Activated naive CD8-positive, alpha-beta T cell treated with anti-CD3 and anti-CD28 coated beads for 36 hours (primary cell): ENCODE measurements at regions not wholly inside any gene's neighbourhood (a gene's known extent, or its start where the extent isn't known, plus 50 kb on each side); places are given as distances from the start of the nearest gene placed in this dataset.

Experiments
- DNase-seq: peaks from one replicate; pipeline ENCODE4 v3.0.0; 2021
- H3K27ac Mint-ChIP-seq: one replicate; pipeline ENCODE4 v1.8.0; 2022; ENCODE audit warnings: mild to moderate bottlenecking, moderate library complexity, mixed read lengths
- H3K27me3 Mint-ChIP-seq: one replicate; pipeline ENCODE4 v1.8.0; 2022; ENCODE audit warnings: mild to moderate bottlenecking, mixed read lengths
- H3K36me3 Mint-ChIP-seq: one replicate; pipeline ENCODE4 v1.8.0; 2021; ENCODE audit warnings: mild to moderate bottlenecking, mixed read lengths
- H3K4me1 Mint-ChIP-seq: one replicate; pipeline ENCODE4 v1.8.0; 2021; ENCODE audit warnings: mixed read lengths
- H3K4me3 Mint-ChIP-seq: one replicate; pipeline ENCODE4 v1.8.0; 2022; ENCODE audit warnings: mild to moderate bottlenecking, moderate library complexity, mixed read lengths
- H3K9me3 Mint-ChIP-seq: one replicate; pipeline ENCODE4 v1.8.0; 2022; ENCODE audit warnings: mixed read lengths

DNA sequence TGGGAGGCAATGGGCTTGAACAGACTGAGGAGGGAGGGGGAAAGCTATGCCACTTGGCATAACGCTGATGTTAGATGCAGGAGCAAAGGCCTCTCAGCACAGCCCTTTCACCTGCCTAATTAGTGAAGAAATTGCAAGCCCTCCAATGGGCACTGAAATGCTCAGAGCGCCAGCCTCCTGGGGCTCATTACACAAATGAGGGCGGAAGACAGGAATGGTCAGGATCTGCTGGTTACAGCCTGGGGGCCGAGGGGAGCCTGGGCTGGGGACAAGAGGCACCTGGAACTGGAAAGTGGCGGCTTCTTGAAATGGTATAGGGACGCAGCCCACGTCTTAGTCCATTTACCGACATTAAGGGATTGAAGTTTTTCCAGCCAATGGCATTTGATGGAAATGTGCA is 50.2 kb upstream of the PLET1 start:
- no peaks in the 10 kb centered on the region for H3K27me3 Mint-ChIP-seq

DNA sequence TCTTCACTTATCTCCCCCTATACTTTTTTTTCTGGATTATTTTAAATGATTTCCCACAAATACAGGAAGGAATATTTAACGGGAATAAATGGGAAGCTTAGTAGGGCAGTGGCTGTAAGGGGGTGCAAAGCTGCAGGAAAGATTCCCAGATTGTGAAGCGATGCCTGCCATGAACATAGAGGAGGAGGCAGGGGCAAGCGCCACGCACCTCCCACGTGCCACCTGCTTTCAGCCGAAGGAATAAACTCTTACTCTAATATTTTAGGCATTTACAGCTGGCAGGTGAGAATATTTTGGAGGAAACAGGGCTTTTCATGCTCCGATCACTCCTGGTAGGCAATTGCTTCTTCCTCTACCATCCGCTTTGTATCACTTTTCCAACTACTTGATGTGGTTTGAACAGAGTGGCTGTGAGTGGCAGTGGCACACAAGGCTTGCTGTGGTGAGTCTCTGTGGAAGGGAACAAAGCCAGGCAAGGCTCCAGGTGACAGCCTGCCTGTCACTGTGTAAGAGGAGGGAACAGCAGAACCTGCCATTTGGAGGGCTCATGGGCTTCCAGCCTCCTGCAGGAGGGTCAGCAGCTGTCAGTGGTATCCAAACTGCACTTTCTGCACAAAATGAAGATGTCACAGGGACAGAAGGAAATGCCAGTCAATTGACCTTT is 54.5 kb upstream of the PLET1 start:
- no peak for DNase-seq
- H3K9me3 Mint-ChIP-seq, result no peaks in the 10 kb centered on the region
- H3K4me3 Mint-ChIP-seq, result no peak overlapping the region
- no peak overlapping the region for H3K27ac Mint-ChIP-seq
- peaks cover 3% of the 10 kb centered on the region for H3K4me1 Mint-ChIP-seq
- no peaks in the 10 kb centered on the region for H3K36me3 Mint-ChIP-seq
- no peaks in the 10 kb centered on the region for H3K27me3 Mint-ChIP-seq

More for the DNA sequence above, 50.2 kb upstream of the PLET1 start:
- H3K27ac Mint-ChIP-seq, result no peak overlapping the region
- H3K4me1 Mint-ChIP-seq, result peaks cover 3% of the 10 kb centered on the region
- no peak overlapping the region for H3K4me3 Mint-ChIP-seq
- H3K9me3 Mint-ChIP-seq, result peaks cover 4% of the 10 kb centered on the region
- no peak for DNase-seq
- peaks cover 4% of the 10 kb centered on the region for H3K36me3 Mint-ChIP-seq

DNA sequence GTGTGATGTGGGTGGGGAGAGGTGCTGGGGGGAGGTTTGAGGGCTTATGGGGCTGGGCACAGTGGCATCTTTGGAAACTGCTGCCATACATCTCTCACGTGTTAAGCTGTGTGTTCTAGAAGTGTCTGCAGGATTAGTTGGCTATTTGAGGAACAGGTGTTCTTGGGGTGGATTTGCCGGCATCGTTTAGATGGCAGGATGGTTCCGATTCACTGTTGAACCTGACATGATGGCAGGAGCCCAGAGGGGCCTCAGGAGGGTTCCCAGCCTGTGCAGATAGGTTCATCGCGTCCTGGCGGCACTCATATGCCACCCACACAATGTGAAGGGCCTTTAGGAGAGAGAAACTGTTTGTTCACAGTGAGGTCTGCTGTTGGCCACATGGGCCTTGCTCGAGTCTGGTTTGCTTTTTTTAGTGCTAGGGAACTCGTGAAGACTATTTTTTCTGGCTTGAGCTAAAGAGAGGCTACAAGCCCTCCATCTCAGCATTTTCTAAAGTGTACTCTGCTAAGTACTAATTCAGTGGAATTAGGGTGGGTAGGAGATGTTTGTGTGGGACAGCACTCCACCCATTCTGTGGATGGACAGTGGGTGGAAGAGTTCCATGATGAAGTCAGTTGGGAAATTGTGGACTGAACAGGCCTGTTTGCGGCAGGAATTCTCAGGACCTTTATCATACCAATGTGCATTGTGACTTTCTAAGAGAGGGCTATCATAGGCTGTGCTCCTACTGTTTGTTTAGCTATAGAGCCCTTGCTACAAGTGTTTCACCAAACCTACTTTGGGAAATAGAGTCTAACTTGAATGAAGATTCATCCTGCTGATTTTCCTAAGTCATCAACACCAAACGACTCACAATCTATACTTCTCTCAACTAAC is 55.4 kb upstream of the PLET1 start:
- no peaks in the 10 kb centered on the region for H3K36me3 Mint-ChIP-seq
- H3K27ac Mint-ChIP-seq, result no peak overlapping the region
- peaks cover 3% of the 10 kb centered on the region for H3K4me1 Mint-ChIP-seq
- no peaks in the 10 kb centered on the region for H3K9me3 Mint-ChIP-seq
- H3K4me3 Mint-ChIP-seq, result no peak overlapping the region
- H3K27me3 Mint-ChIP-seq, result no peaks in the 10 kb centered on the region
- DNase-seq, result no peak

DNA sequence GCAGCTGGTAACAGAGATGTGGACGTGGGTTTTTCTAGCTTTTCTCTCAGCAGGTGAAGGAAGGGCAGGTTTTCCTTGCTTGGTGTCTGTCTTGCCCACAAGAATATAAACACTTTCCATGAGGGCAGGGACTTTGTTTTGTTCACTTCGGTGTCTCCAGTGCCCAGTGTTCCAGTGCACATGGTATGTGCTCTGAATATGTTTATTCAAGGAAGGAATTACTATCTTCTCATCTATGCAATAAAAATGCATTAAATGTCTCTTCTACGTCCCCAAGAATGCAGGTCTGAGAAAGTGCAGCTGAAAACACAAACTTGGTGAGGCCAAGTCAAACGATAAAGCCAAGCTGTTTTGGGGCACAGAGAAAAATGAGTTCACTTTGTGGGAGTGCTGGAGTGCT is 56.3 kb upstream of the PLET1 start:
- no peaks in the 10 kb centered on the region for H3K9me3 Mint-ChIP-seq
- H3K4me1 Mint-ChIP-seq, result peaks cover 11% of the 10 kb centered on the region
- no peak for DNase-seq
- no peak overlapping the region for H3K27ac Mint-ChIP-seq
- H3K36me3 Mint-ChIP-seq, result no peaks in the 10 kb centered on the region
- no peak overlapping the region for H3K4me3 Mint-ChIP-seq
- H3K27me3 Mint-ChIP-seq, result no peaks in the 10 kb centered on the region

DNA sequence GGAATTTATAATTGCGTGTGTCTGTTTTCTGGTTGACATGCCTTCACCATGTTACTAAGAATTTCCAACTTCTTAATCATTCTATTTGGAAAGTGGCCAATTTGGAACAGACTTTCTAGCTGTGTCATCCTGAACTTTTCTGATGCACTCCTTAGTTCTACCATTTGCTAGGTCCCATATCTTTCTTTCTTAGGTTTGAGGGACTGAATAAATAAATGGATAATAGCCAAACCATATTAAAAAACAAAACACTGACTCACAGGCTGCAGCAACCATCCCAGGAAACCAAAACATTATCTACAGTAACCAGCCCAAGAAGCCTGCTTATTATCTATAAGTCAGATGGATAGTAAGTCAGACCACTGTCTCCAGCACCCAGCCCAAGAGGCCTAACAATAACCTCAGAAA is 57.5 kb upstream of the PLET1 start:
- Mint-ChIP-seq H3K36me3 (no peaks in the 10 kb centered on the region), H3K4me3 (no peak overlapping the region), H3K4me1 (peaks cover 16% of the 10 kb centered on the region), H3K27ac (no peak overlapping the region), H3K9me3 (no peaks in the 10 kb centered on the region), H3K27me3 (no peaks in the 10 kb centered on the region)
- DNase-seq, result no peak

DNA sequence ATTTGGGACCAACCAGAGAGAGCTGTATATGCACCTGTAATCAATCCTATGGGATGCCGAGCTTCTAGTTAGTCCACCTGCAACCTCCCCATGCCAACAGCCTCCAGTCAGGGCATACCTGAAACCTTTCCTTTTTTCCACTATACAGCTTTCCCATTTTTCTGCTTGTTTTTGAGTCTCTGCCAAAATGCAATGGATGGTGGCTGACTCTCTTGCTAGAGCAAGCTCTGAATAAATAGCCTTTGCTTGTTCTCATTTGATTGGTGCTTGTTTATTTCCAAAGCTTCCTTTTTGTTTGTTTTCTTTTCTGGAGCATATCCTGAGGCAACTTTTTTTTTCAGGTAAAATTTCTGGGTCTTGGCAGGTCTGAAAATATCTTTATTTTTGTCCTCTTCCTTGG is 58.0 kb upstream of the PLET1 start:
- H3K27me3 Mint-ChIP-seq, result no peaks in the 10 kb centered on the region
- H3K9me3 Mint-ChIP-seq, result peaks cover under 1% of the 10 kb centered on the region
- H3K4me3 Mint-ChIP-seq, result no peak overlapping the region
- peaks cover under 1% of the 10 kb centered on the region for H3K36me3 Mint-ChIP-seq
- peaks cover 16% of the 10 kb centered on the region for H3K4me1 Mint-ChIP-seq
- no peak for DNase-seq
- H3K27ac Mint-ChIP-seq, result no peak overlapping the region

DNA sequence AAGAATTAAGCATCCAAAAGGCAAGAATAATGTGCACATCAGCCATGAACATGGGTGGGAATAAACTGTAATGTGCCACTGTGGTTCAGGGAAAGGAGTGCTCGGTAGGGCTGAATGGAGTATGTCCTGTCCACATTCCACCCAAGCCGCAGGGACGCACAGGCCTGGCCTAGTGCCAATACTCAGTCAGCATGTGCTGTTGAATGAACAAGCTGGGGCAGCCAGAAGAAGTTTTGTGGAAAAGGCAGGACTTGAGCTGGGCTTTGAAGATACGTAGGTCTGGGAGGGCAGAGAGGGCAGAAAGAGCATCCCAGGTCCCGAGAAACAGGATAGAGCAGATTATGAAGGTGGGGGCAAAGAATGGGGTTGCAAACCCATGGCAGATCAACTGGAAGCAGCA is 60.0 kb upstream of the PLET1 start:
- no peak for DNase-seq
- Mint-ChIP-seq H3K4me1 (peaks cover 14% of the 10 kb centered on the region), H3K27me3 (no peaks in the 10 kb centered on the region), H3K9me3 (peaks cover 3% of the 10 kb centered on the region), H3K4me3 (no peak overlapping the region), H3K27ac (no peak overlapping the region), H3K36me3 (peaks cover 4% of the 10 kb centered on the region)

DNA sequence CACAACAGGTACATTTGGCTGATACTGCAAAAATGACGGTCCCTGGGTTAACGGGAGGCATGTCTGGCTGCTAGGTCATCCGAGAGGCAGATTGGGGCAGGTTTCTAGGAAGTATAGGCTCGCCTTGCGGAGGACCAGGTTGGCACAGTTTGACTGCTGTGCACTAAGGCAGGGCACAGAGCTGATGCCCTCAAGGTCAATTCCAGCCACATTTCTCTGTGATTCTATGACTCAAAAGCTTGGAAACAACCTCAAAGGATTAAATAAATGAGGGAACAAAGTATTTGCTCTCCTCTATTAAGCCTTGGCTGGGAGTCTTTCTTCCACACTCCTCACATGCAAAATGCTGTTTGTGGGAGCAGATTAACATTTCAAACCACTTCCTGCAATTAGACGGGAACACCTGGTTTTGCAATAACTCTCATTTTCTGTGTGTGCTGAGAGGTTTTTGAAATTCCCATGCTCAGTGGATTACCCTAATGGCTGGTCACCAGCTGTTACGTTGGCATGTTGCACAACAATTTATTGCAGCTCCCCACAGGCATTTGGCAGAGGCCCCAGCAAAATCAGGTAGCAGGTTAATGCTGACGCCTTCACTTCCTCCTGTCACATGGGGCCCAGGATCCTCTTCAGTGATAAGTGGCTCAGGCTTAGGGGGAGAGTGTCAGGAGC is 61.0 kb upstream of the PLET1 start:
- H3K36me3 Mint-ChIP-seq, result peaks cover 6% of the 10 kb centered on the region
- H3K27me3 Mint-ChIP-seq, result no peaks in the 10 kb centered on the region
- no peak overlapping the region for H3K4me3 Mint-ChIP-seq
- DNase-seq, result no peak
- peaks cover 6% of the 10 kb centered on the region for H3K9me3 Mint-ChIP-seq
- no peak overlapping the region for H3K27ac Mint-ChIP-seq
- H3K4me1 Mint-ChIP-seq, result peaks cover 13% of the 10 kb centered on the region

DNA sequence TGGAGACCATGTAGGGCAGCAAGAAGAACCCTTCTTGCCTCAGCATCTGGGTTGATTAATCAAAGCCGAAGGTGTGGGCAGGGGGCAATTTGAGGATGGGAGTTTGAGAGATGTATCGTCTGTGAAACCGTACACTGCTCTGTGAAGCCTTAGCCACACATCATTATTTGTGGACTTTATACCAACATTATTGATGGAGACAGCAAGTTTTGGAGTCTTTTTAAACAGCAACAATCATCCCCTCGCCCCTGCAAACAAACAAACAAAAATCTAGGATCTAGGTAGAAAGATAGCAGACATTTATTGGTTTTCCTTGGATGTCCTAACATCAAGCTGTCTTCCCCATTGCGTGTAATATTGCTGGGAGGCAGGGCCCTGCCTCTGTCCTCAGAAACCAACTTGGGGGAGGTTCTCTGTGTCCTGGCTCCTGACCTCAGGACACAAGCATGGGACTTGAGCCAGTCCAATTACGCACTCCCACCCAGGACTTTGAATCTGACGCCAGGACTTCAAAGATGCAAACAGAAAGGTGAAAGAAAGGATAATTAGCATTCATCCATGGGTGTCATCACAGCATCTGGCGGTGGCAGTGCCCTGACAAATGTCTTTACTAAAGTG is 61.6 kb upstream of the PLET1 start:
- H3K36me3 Mint-ChIP-seq, result peaks cover 11% of the 10 kb centered on the region
- H3K9me3 Mint-ChIP-seq, result peaks cover 6% of the 10 kb centered on the region
- no peak for DNase-seq
- no peak overlapping the region for H3K4me3 Mint-ChIP-seq
- no peaks in the 10 kb centered on the region for H3K27me3 Mint-ChIP-seq
- H3K27ac Mint-ChIP-seq, result no peak overlapping the region
- H3K4me1 Mint-ChIP-seq, result peaks cover 13% of the 10 kb centered on the region

DNA sequence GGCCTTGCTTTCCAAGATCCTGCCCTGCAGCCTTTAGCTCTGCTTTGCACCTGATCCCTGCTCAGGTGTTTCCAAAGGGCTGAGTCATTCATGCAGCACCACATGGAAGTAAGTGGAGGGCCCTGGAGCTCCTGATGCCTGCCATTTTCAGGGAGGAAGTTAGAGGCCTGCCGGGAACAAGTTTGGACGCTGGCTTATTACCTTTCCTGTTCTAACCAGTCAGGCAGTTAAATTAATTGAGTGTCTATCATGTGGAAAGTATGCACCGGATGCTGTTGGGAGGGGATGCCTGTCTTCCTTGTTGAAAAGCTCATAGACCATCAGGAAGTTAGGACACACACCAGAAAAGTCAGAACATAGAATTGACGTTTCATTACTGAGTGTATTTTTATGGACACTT is 73.7 kb upstream of the PLET1 start:
- Mint-ChIP-seq H3K27ac (no peak overlapping the region), H3K4me3 (no peak overlapping the region), H3K4me1 (no peaks in the 10 kb centered on the region), H3K36me3 (peaks cover 22% of the 10 kb centered on the region), H3K9me3 (no peaks in the 10 kb centered on the region), H3K27me3 (no peaks in the 10 kb centered on the region)
- no peak for DNase-seq

DNA sequence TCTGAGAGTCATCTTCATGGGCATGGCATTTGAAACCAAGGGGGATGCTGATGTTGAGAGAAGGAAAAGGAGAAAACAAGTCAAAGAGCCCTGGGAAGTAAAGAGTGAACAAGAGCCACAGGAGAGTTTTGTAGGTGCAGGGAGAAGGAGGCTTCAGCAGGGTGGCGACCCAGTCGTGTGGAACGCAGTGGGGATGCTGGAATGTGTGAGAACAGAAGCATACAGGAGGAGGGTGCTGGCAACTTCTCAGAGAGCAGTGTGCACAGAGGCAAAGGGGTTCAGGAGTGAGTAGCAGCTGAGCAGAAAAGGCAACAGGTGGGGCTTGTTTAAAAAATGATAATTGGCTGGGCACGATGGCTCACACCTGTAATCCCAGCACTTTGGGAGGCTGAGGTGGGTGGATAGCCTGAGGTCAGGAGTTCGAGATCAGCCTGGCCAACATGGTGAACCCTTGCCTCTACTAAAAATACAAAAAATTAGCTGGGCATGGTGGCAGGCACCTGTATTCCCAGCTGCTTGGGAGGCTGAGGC is 75.8 kb upstream of the PLET1 start:
- DNase-seq, result no peak
- H3K9me3 Mint-ChIP-seq, result no peaks in the 10 kb centered on the region
- H3K4me3 Mint-ChIP-seq, result no peak overlapping the region
- H3K4me1 Mint-ChIP-seq, result no peaks in the 10 kb centered on the region
- peaks cover 9% of the 10 kb centered on the region for H3K36me3 Mint-ChIP-seq
- H3K27ac Mint-ChIP-seq, result no peak overlapping the region
- no peaks in the 10 kb centered on the region for H3K27me3 Mint-ChIP-seq

DNA sequence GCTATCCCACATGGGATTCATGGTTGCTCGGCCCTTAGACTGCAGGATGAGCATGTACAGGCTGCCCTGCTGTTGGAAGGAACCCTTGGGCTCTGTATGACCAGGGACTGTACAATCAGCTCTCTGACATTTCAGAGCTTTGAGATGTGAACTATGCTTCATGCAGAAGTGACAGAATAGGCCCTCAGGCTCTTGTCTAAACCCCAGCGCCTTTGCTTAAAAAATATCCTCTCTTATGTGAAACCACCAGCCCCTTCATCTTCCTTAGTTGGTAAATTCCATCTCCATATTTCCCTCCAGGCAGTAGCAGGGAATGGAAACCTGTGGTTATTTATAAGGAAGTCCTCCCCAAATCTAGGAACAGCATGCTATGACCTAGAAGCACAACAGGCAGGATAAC is 78.9 kb upstream of the PLET1 start:
- Mint-ChIP-seq H3K36me3 (peaks cover 9% of the 10 kb centered on the region), H3K4me1 (no peaks in the 10 kb centered on the region), H3K9me3 (no peaks in the 10 kb centered on the region), H3K27me3 (no peaks in the 10 kb centered on the region), H3K4me3 (no peak overlapping the region), H3K27ac (no peak overlapping the region)
- DNase-seq, result no peak

DNA sequence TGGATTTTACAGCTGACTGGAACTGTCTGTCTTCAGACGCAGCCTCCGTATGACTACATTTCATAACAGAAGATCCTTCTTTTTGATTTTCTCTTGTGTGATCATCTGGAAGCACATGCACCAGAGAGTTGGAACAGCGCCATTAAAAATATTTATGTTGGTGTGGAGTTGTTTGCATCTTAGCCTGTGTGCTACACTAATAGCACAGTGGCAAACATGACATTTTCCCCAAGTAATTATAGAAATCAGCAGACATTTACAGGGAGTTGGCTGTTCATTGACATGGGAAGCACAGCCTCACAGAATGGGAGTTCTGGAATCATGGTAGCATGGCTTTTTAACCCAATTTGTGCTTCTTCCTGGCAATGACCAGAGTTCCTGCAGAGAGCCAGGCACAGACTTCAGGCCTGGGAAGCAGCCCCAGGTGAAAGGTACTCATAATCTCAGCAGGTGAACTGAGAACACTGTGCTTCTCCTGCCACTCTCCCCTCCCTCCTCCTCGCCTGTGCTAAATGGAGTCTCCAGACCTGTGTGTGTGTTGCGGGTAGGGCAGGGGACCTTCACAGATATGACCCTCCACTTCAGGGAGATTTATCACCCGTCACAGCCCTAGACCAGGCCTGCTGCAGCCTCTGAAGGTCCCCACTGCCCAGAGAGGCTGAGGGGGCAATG is 82.8 kb upstream of the PLET1 start:
- no peaks in the 10 kb centered on the region for H3K4me1 Mint-ChIP-seq

DNA sequence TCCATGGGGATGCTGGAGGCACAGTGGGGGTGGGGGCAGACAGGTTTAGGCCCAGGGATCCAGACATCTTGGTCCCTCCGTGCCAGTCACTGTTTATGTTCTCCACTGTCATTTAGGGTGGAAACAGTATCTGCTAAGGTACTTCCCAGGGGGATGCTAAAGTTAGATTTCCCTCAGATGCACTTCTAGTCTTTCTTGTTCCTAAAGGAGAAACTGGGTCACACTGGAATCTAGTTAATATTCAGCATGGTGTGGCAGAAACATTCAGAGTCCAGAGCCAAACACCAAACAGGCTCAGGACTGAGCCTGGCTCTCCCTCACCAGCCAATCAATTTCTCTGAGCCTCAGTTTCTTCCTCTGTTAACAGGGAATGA is 83.4 kb upstream of the PLET1 start:
- Mint-ChIP-seq H3K9me3 (no peaks in the 10 kb centered on the region), H3K36me3 (no peaks in the 10 kb centered on the region), H3K27ac (no peak overlapping the region), H3K4me3 (no peak overlapping the region), H3K4me1 (no peaks in the 10 kb centered on the region), H3K27me3 (no peaks in the 10 kb centered on the region)
- DNase-seq, result no peak

More for the DNA sequence above, 82.8 kb upstream of the PLET1 start:
- no peak overlapping the region for H3K4me3 Mint-ChIP-seq
- H3K27me3 Mint-ChIP-seq, result no peaks in the 10 kb centered on the region
- H3K36me3 Mint-ChIP-seq, result no peaks in the 10 kb centered on the region
- no peaks in the 10 kb centered on the region for H3K9me3 Mint-ChIP-seq
- DNase-seq, result no peak
- no peak overlapping the region for H3K27ac Mint-ChIP-seq
